ENCODE measurements at regions not wholly inside any gene's neighbourhood (a gene's known extent, or its start where the extent isn't known, plus 50 kb on each side); places are given as distances from the start of the nearest gene placed in this dataset.

- TF ChIP-seq CTCF (IDR thresholded peaks at IDR 0.05): no peak
- TF ChIP-seq POLR2A (IDR thresholded peaks at IDR 0.05): no peak
Observed at GRCh38 chr11:97738751-97739150, 1282.0 kb upstream of the CNTN5 start.

Data from Peyer's patch (tissue), 4 donors.